ENCODE measurements at regions not wholly inside any gene's neighbourhood (a gene's known extent, or its start where the extent isn't known, plus 50 kb on each side); places are given as distances from the start of the nearest gene placed in this dataset.
A peak's percentile ranks its signal among the peaks of the same experiment; 100 is the strongest.

DNA sequence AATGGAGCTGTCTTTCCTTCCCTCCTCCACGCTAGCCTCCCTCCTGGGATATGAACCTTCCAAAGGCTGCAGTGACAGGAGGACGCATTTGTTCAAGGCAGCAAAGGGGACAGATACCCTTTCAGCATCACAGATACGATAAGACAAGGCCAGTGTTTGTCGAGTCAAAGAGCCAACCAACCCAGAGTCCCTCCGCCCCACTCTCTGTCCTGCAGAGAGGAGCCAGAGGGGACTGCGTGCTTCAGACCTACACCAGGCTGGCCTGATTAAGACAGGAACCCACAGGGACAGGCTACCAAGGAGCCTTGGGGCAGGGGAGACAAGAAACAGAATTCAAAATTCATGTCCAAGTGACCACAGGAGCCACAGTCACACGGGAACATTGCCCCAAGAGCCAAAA lies 72.6 kb upstream of the CDH5 start:
- ATAC-seq (no peak), DNase-seq (ENCODE audit: low spot score in 2 of 2) (no peak)
- Mint-ChIP-seq H3K36me3 (no peaks in the 10 kb centered on the region), H3K9me3 (no peaks in the 10 kb centered on the region), H3K27ac (no peak overlapping the region)

DNA sequence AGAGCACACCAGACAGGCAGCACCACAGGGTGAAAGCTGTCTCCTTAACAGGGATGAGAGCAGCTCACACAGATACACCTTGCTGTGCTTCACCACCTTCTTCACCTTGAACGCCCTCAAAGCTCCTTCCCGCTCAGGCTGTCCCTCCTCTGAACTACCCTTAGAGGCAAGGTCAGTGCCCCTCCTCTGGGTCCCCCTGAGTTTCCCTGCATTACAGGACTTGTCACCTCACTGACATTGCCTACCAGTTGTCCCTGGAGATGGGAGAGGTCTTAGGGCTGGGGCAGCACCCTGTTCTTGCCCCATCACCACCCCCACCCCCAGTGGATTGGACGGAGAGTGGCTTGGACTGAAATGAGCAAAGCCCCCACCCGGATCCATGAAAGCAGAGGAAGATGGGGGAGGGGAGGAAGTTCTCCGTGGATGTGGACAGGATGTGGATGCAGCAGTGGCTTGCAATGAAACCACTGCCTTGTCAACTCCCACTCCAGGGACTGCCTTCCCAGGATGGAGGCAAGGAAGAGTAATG lies 73.2 kb upstream of the CDH5 start:
- ATAC-seq (no peak), DNase-seq (ENCODE audit: low spot score in 2 of 2) (no peak)
- Mint-ChIP-seq H3K9me3 (no peaks in the 10 kb centered on the region), H3K27ac (no peak overlapping the region), H3K36me3 (no peaks in the 10 kb centered on the region)

DNA sequence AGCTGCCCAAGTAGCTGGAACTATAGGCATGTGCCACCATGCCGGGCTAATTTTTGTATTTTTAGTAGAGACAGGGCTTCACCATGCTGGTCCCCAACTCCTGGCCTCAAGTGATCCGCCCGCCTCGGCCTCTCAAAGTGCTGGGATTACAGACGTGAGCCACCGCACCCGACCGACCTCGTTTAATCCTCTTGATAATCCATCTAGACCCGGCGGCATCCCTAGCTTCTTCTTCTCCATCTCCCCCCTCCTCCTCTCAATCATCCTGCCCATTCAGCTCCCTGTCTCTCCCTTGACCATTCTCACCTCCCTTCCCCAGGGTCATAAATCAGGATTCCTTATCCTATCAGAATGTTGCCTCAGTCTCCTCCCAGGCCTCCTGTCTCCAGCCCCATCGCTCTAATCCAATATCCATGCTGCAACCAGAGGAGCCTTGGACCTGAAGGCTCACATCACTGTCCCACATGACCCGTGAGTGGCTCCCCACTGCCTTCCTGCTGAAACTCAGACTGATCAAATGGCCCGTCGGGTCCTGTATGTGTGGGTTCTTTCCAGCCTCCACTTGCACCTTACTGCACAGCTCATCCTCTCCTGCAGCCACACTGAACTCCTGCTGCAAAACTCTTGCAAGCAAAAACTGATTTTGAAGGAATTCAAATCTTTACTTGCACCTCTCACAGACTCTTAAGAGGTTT lies 74.1 kb upstream of the CDH5 start:
- Mint-ChIP-seq H3K9me3 (no peaks in the 10 kb centered on the region), H3K36me3 (no peaks in the 10 kb centered on the region), H3K27ac (no peak overlapping the region)
- DNase-seq (ENCODE audit: low spot score in 2 of 2) = peak in 1 of 2 donors; percentile 18
- no peak for ATAC-seq

DNA sequence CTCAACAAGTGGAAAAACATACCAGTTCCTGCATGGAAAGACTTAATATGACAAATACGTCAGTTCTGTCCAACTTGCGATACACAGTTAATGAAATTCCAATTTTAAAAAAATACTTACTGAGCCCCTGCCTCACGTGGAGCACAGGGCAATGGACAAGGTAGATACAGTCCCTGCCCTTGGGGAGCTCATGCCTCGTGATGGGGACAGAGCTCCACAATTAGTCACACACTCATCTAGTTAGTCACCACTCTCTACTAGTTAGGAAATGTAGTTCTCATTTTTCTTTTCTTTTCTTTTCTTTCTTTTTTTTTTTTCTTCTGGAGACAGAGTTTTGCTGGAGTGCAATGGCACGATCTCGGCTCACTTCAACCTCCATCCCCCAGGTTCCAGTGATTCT lies 74.7 kb upstream of the CDH5 start:
- no peak for DNase-seq (ENCODE audit: low spot score in 2 of 2)
- no peaks in the 10 kb centered on the region for H3K9me3 Mint-ChIP-seq
- no peaks in the 10 kb centered on the region for H3K36me3 Mint-ChIP-seq
- ATAC-seq = no peak
- no peak overlapping the region for H3K27ac Mint-ChIP-seq

DNA sequence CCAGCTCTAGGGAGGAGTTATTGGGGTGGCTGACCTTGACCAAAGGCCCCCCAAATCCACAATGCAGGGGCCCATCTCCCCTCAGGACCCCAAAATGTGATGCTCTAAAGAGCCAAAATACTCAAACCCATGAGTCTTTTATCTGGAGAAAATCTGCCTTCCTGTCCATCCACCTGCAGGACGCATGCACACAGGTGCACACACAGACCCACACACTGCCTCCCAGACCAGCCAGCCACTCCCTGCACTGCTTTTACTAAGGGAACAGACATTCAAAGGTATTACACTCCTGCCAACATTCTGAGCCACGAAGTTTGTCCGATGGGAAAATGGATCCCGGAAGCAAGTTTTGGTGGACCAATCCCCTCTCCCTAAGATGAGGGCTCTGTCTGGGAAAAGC lies 76.1 kb upstream of the CDH5 start:
- DNase-seq (ENCODE audit: low spot score in 2 of 2) (peak in 1 of 2 donors; percentile 28), ATAC-seq (no peak)
- Mint-ChIP-seq H3K9me3 (no peaks in the 10 kb centered on the region), H3K27ac (no peak overlapping the region), H3K36me3 (no peaks in the 10 kb centered on the region)

DNA sequence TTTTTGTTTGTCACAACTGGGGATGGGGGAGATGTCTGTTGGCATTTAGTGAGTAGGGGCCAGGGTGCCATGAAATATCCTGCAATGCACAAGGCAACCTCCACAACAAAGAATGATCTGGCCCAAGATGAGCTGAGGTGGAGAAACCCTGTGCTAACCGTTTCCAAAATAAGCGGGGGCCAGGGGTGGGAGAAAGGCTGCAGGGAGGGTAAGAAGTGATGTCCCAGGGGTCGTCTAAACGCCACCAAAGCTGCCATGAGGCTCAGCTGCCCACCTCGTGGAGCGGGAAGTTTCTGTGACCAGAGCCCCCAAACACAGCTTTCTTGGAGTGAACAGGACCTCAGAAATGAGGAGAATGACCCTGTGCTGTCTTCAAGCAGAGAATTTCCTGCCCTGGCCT lies 76.5 kb upstream of the CDH5 start:
- Mint-ChIP-seq H3K36me3 (no peaks in the 10 kb centered on the region), H3K9me3 (no peaks in the 10 kb centered on the region), H3K27ac (no peak overlapping the region)
- no peak for ATAC-seq
- no peak for DNase-seq (ENCODE audit: low spot score in 2 of 2)

DNA sequence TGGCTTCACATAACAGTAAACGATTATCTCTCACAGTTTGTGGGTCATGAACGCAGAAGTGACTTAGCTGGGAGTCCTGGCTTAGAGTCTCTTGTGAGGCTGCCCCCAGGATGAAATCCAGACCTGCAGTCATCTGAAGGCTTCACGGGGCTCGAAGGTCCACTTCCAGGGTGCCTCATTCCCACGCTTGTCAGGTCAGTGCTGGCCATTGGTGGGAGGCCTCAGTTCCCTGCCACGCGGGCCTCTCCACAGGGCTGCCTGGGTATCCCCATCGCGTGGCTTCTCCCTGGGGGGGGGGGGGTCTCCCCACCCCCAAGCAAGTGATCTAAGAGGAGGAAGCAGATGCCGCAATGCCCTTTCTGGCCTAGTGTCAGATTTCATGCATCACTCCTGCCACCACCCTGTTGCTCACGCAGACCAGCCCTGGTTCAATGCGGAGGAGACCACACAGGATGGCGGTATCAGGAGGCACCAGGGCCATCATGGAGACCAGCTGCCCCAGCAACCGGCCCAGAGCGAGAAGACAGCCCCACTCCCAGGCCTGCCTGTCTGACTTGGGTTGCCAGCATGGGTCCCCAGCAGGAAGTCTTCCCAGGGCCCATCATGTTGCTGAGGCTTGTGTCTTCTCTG lies 77.3 kb upstream of the CDH5 start:
- ATAC-seq = no peak
- Mint-ChIP-seq H3K27ac (no peak overlapping the region), H3K9me3 (no peaks in the 10 kb centered on the region), H3K36me3 (no peaks in the 10 kb centered on the region)
- no peak for DNase-seq (ENCODE audit: low spot score in 2 of 2)

DNA sequence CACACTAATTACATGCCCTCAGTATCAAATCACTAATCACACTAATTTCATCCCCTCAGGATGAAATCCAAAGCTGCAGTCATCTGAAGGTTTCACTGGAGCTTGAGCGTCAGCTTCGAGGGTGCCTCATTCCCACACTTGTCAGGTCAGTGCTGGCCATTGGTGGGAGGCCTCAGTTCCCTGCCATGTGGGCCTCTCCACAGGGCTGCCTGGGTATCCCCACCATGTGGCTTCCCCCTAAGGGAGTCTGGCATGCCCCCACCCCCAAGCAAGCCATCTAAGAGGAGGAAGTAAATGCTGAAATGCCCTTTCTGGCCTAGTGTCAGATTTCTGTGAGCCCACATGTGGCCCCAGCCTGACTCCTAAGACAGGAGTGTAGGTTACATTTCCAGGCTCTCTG lies 78.6 kb upstream of the CDH5 start:
- peak overlapping the region in 1 of 2 donors; percentile 44 for H3K27ac Mint-ChIP-seq
- DNase-seq (ENCODE audit: low spot score in 2 of 2) (no peak), ATAC-seq (no peak)
- no peaks in the 10 kb centered on the region for H3K36me3 Mint-ChIP-seq
- no peaks in the 10 kb centered on the region for H3K9me3 Mint-ChIP-seq

DNA sequence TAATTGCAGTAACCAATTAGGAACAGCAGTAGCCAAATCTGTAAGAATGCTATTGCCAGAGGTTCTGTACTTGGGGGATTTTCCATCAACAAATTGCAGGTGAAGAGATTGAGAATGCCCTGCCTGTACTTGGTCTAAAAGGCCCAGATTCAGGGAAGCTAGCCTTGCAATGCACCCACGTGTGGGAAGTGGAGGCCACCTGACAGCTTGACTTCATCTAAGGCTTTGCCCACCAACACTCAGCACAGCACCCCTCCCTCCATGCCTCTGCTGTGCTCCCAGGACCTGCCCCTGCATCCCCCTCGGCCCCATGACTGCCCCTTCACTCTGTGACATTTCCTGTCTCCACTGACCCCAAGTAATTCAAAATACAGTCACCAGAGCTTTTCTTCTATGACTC lies 79.1 kb upstream of the CDH5 start:
- no peak for DNase-seq (ENCODE audit: low spot score in 2 of 2)
- no peak for ATAC-seq
- Mint-ChIP-seq H3K27ac (peak overlapping the region in 1 of 2 donors; percentile 44), H3K36me3 (no peaks in the 10 kb centered on the region), H3K9me3 (no peaks in the 10 kb centered on the region)

DNA sequence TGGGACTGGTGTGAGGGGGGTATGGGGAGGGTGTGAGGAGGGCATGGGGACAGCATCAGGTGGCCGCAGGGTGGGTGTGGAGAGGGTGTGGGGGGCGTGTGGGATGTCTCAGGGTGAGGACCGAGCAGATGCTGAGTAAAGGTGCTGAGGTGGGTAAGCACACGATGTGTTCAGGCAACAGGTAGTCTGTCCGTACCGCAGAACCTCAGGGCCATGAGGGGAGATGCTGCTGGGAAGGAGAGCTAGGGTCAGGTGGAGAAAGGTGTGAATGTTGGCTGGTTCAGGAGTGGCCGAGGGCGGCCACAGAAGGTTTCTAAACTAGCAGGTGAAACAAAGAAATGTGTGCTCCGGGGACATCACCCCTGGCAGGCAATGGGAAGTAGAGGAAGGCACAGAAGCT lies 80.0 kb upstream of the CDH5 start:
- no peak for DNase-seq (ENCODE audit: low spot score in 2 of 2)
- no peak for ATAC-seq
- no peaks in the 10 kb centered on the region for H3K9me3 Mint-ChIP-seq
- no peak overlapping the region for H3K27ac Mint-ChIP-seq
- no peaks in the 10 kb centered on the region for H3K36me3 Mint-ChIP-seq

DNA sequence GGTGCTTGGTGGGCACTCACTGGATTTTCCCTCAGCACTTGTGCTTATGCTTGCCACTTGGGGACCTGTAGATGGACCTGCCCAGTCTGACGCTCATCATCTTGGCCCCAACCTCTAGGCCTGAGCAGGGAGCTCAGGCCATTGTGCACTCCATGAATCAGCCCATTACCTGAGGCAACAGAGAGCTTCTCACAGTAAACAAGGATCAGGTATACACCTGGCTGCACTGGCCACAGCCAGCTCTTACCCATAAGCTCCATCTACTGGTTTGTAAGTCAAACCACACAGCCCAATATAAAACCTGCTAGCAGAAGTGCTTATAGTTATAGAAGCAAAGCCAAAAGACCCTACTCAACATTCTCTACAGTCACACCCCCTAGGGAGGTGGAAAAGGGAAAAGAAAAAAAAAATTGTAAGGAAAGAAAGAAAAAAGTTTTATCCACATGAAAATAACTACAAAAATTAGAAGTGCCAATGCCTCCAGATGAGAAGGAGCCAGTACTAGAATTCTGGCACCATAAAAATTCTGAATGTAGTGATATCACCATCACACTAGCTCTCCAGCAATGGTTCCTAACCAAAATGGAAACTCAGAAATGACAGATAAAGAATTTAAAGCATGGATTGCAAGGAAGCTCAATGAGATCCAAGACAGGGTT lies 87.8 kb upstream of the CDH5 start:
- no peak overlapping the region for H3K27ac Mint-ChIP-seq
- peaks cover 13 to 16% of the 10 kb centered on the region in 2 donors for H3K36me3 Mint-ChIP-seq
- no peak for ATAC-seq
- DNase-seq (ENCODE audit: low spot score in 2 of 2) = no peak
- H3K9me3 Mint-ChIP-seq = peaks cover 7 to 10% of the 10 kb centered on the region in 2 donors

DNA sequence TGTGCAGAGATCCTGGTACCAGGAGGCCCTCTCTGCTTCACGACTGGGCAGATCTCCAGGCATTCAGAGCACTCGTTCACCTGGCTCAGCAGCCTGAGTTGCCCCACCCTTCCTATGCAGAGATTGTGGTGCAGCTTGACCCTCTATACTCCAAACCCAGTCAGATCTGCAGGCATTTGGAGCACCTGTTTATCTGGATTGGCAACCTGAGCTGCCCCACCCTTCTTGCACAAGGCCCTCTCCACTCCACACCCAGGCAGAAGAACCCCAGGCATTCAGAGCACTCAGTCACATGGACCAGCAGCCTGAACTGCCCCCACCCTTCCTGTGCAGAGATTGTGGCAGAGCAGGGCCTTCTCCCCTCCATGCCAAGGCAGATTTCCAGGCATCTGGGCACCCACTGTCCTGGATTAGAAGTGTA lies 88.4 kb upstream of the CDH5 start:
- Mint-ChIP-seq H3K27ac (no peak overlapping the region), H3K9me3 (peaks cover 7 to 10% of the 10 kb centered on the region in 2 donors), H3K36me3 (peaks cover 13 to 16% of the 10 kb centered on the region in 2 donors)
- ATAC-seq (no peak), DNase-seq (ENCODE audit: low spot score in 2 of 2) (no peak)

DNA sequence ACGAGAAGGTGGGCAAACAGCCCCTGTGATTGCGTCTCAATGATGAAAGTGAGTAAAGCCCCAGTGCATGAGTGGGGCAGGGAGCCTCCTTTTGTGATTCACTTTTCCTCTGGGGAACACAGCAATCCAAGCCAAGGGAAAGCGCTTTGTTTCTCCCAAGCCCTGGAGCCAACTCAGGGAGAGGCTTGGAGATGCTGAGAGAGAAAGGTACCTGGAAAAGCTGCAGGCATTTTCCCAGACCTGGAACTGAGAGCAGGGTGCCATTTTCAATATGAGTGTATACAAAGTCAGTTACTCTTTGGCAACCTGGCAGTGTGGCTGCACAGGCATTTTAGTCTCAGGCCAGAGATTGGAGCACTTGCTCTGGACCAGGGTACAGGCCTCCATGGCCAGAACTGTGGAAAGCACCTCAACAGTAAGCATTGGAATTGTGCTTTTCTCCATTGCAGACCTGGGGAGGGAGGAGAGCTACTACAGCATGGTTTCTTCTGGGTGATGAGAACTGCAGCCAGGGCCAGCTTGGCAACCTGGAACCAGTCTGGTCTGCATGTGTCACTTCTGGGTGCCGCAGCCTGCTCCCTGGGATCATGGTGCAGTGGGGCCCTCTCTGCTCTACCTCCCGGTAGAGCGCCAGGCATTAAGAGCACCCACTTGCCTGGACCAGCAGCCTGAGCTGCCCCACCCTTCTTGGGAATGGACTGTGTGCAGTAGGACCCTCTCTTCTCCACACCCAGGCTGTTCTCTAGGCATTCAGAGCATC lies 89.0 kb upstream of the CDH5 start:
- peaks cover 13 to 16% of the 10 kb centered on the region in 2 donors for H3K36me3 Mint-ChIP-seq
- ATAC-seq = no peak
- no peak for DNase-seq (ENCODE audit: low spot score in 2 of 2)
- H3K27ac Mint-ChIP-seq = no peak overlapping the region
- H3K9me3 Mint-ChIP-seq = peaks cover 7 to 10% of the 10 kb centered on the region in 2 donors

DNA sequence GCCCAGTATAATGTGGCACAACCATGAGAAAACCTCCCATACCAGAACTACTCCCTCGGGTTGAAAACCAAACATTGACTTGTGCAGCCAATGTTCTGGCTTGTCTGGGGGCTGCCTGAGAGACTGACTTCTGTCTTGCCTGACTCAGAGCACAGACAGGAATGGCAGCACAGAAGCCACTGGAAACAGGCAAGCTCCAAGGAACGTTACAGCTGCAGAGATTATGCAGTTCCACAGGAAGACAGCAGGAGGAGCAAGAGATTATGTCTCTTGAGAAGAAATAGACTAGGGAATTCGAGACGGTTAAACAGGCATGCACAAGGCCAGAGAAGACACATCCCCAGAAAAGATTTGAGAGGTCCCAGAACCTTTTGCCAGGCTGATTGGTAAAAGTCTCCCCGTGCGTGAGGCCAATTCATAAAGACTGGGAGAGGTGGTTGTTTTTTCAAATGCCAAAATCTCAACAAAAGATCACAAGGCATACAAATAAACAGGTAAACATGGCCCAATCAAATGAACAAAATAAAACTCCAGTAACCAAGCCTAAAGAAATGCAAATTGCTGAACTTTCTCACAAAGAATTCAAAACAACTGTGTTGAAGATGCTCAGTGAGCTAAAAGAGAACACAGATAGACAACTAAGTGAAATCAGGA lies 90.6 kb upstream of the CDH5 start:
- peaks cover 7 to 10% of the 10 kb centered on the region in 2 donors for H3K9me3 Mint-ChIP-seq
- DNase-seq (ENCODE audit: low spot score in 2 of 2) (peak in 1 of 2 donors; percentile 28), ATAC-seq (no peak)
- H3K27ac Mint-ChIP-seq = no peak overlapping the region
- H3K36me3 Mint-ChIP-seq = peaks cover 13 to 16% of the 10 kb centered on the region in 2 donors

DNA sequence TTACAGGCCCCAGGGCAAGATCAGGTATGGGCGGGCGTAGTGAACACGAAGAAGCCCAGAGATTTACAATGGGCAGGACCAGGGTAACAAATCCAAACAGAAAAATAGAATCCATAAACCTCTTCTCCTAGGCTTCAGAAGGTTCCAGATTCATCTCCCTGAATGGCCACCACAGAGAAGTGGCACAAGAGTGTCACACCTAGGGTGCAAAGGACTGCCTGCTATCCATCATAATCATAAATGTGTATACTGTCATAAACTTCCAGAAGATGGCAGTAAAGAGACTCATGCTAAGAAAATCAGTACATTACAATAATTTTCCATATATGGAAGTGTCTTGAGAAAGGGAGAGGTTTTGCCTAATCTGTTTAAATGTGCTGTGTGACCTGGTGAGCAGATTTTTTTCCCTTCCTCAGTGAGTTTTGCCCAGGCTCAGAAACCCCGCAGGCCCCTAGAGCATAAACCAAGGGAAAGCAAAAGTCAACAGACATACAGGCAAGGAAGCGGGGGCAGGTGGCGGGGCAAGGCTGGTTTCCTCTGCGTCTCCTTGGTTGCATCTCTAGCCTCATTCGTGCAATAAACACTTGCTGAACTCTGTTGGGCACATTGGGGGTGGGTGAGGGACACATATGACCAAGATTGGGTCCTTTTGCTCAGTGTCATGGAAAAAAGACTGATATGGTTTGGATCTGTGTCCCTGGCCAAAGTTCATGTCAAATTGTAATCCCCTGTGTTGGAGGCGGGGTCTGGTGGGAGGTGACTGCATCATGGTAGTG lies 92.0 kb upstream of the CDH5 start:
- ATAC-seq (peak; percentile 34 to 42), DNase-seq (ENCODE audit: low spot score in 2 of 2) (no peak)
- no peak overlapping the region for H3K27ac Mint-ChIP-seq
- H3K36me3 Mint-ChIP-seq = peaks cover 11 to 16% of the 10 kb centered on the region in 2 donors
- H3K9me3 Mint-ChIP-seq = peaks cover 7 to 10% of the 10 kb centered on the region in 2 donors
